Erythroblast (primary cell): ENCODE measurements at regions not wholly inside any gene's neighbourhood (a gene's known extent, or its start where the extent isn't known, plus 50 kb on each side); places are given as distances from the start of the nearest gene placed in this dataset.

Source experiments
- GATA1 ChIP-seq: IDR thresholded peaks from 2 replicates; pipeline ENCODE4 v1.6.1; 2011; ENCODE audit warnings: low read depth, mild to moderate bottlenecking, control low read depth, low read length, moderate library complexity
- POLR2A ChIP-seq: IDR thresholded peaks from 2 replicates; pipeline ENCODE4 v1.6.1; 2011; ENCODE audit warnings: mild to moderate bottlenecking, low read length

- TF ChIP-seq POLR2A (no peak), GATA1 (no peak)
These were observed 823.6 kb upstream of the ADGRB3 start for GRCh38 chr6:67811239-67812037.
